Pancreas (tissue), 10 donors: ENCODE measurements at regions not wholly inside any gene's neighbourhood (a gene's known extent, or its start where the extent isn't known, plus 50 kb on each side); places are given as distances from the start of the nearest gene placed in this dataset.
A peak's percentile ranks its signal among the peaks of the same experiment; 100 is the strongest.

ENCODE experiments used
- ATAC-seq, 4 donors: fragments of 200-7000 bp; cut with Tn5 transposase; one replicate each; pipeline versions ENCODE4 v1.8.0 to v1.9.1; 2020; ENCODE audit warnings: mild to moderate bottlenecking in 4 of 4, moderate library complexity in 4 of 4
- DNase-seq, 6 donors: peaks; one replicate each; pipeline ENCODE4 v3.0.0-alpha.2; 2020
- FAIRE-seq: peaks from 2 replicates; lab custom pipeline; 2012; peaks lifted over from hg19 to GRCh38; lab: Jason Lieb, UNC
- H3K27ac ChIP-seq, 4 donors: fragments of 200-600 bp; sonication (generic); 1 replicate in 3 of 4; 2 replicates in 1 of 4; pipeline versions ENCODE4 v1.5.0 to v1.8.0; 2020
- H3K27me3 ChIP-seq, 4 donors: fragments of 200-600 bp; one replicate each; pipeline ENCODE4 v1.8.0; 2021
- H3K36me3 ChIP-seq, 3 donors: fragments of 200-600 bp; sonication (generic) in 1 of 3; one replicate each; pipeline versions ENCODE4 v1.5.0 to v1.8.0; 2020 to 2021
- H3K4me1 ChIP-seq, 3 donors: fragments of 200-600 bp; one replicate each; pipeline ENCODE4 v1.8.0; 2021
- H3K4me3 ChIP-seq, 4 donors: fragments of 200-600 bp; sonication (generic) in 2 of 4; one replicate each; pipeline versions ENCODE4 v1.5.0 to v1.8.0; 2020 to 2021
- H3K9me3 ChIP-seq, 4 donors: fragments of 200-600 bp; one replicate each; pipeline ENCODE4 v1.8.0; 2021
- WGBS, 2 donors: extraction: QIAGEN DNeasy Blood & Tissue Kit; methylation state at CpG; one replicate each; pipeline ENCODE4 v1.1.7; 2013; 5-methylcytosine and 5-hydroxymethylcytosine counted together
- intact Hi-C, 3 donors: fragments of 100-400 bp; cut with DNase I; formaldehyde crosslinking; loops; one replicate each; pipeline versions ENCODE4 v1.11.1 to v1.14.2; 2022
- TF ChIP-seq, protein P1 (sequence below), 4 donors: fragments of 200-600 bp; sonication (generic) in 3 of 4; IDR thresholded peaks; one replicate each; pipeline versions ENCODE4 v1.5.0 to v1.8.0; 2021; ENCODE audit warnings: antibody characterized with exemption in 4 of 4
- donor health status: healthy with polysubstance abuse.
- donor health status: DM: no; HTN: no; CAD: no; lungs with moderate emphysema.
- donor health status: DM: no; HTN: no; CAD: no.
- donor health status: control.
- donor health status: control.
- donor health status: Bipolar disorder and iron deficiency.
- donor health status: DM: yes; HTN: yes; CAD: no.
- donor health status: DM: no; HTN: no; CAD: no.
- donor health status: DM: no; HTN: no; CAD: no.
- donor health status: DM: yes; HTN: yes; CAD: no.

DNA sequence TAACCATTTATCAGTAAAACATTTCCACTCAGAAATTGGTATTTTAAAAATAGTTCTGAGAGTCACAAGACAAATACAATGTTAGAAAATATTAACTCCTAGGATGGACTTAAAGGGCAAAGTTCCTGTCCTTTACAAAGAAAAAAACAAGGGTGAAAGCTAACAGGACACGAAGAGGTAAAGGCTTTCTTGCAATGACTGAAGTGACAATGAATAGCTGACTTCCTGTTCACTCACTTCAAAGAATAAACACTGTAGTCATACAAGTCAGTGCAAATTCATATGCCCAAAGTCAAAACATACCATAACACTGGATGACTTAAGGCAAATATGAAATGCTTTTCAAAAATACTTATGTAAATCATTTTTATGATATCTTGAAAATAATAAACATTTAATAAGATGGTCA, 1389.8 kb upstream of the ALCAM start:
- H3K36me3 ChIP-seq: no peaks in the 10 kb centered on the region
- H3K4me1 ChIP-seq: peaks cover 0 to 6% (median 4%) of the 10 kb centered on the region in 3 donors
- ATAC-seq (peak in 3 of 4 donors; percentile 51 to 60 (median 53)), DNase-seq (no peak), FAIRE-seq (no peak)
- no peaks in the 10 kb centered on the region for H3K27me3 ChIP-seq
- H3K9me3 ChIP-seq: no peaks in the 10 kb centered on the region
- intact Hi-C loops: no loop called here
- no peak overlapping the region for H3K27ac ChIP-seq
- 4 to 7% methylated on average over 1 of the region's 1 CpG for WGBS, 2 donors
- H3K4me3 ChIP-seq: no peak overlapping the region
- TF ChIP-seq, protein P1, sequence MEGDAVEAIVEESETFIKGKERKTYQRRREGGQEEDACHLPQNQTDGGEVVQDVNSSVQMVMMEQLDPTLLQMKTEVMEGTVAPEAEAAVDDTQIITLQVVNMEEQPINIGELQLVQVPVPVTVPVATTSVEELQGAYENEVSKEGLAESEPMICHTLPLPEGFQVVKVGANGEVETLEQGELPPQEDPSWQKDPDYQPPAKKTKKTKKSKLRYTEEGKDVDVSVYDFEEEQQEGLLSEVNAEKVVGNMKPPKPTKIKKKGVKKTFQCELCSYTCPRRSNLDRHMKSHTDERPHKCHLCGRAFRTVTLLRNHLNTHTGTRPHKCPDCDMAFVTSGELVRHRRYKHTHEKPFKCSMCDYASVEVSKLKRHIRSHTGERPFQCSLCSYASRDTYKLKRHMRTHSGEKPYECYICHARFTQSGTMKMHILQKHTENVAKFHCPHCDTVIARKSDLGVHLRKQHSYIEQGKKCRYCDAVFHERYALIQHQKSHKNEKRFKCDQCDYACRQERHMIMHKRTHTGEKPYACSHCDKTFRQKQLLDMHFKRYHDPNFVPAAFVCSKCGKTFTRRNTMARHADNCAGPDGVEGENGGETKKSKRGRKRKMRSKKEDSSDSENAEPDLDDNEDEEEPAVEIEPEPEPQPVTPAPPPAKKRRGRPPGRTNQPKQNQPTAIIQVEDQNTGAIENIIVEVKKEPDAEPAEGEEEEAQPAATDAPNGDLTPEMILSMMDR (IDR thresholded peaks at IDR 0.05): no peak

DNA sequence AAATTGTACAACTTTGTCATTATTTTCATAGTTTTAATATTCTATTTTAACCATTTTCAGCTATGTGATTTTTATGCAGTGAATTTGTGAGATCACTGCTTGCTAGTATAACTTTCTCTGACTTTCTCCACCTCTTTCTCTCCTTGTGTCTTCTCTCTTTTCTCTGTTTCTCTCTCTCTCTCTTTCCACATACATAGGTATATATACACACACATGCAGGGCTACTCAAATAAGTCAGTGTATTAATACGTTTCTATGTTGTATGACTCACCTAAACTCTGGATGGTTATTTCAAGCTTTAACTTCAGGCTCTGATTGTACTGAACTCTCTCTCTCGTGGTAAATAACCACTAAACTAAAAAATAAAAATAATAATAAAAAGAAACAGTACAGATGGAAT, 1389.3 kb upstream of the ALCAM start:
- Histone ChIP-seq H3K4me3 (no peak overlapping the region), H3K36me3 (no peaks in the 10 kb centered on the region), H3K4me1 (peaks cover 0 to 6% (median 4%) of the 10 kb centered on the region in 3 donors), H3K27me3 (no peaks in the 10 kb centered on the region), H3K27ac (no peak overlapping the region), H3K9me3 (no peaks in the 10 kb centered on the region)
- 49 to 57% methylated on average over 2 of the region's 2 CpGs for WGBS, 2 donors
- DNase-seq: no peak
- intact Hi-C loops: no loop called here
- ATAC-seq: no peak
- no peak for FAIRE-seq
- TF ChIP-seq, protein P1 (IDR thresholded peaks at IDR 0.05): no peak

DNA sequence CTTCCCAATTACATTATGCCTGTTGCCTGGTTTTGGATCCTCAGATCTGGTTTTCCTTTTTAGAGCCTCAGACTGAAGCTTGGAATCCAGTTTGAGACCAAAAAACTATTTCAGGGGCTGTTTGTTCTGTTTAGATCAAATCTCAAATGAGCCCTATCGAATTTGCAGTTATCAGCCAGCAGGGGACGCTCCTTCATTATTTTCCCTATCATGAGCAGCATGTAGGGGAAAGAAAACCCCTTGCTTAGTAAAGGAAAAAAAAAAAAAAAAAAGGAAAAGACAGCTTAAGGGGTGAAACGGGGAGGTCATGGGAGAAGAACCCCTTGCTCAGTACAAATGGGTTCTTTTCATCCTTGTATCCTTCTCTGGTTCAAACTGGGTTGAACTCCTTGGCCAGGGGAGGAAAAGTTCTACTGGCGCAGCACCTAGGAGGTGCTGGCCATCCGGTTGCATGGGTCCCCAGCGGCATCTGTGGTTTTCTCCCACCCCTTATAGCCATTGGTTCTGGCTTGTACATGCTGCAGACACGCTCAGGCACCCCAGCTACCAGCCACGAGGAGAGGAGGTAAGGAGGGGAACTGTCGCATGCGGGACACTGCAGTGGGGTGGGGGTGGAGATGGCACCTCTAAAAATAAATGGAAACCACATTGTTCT, 1375.1 kb upstream of the ALCAM start:
- FAIRE-seq (no peak), DNase-seq (no peak), ATAC-seq (no peak)
- H3K27me3 ChIP-seq: no peaks in the 10 kb centered on the region
- TF ChIP-seq, protein P1 (IDR thresholded peaks at IDR 0.05): no peak
- no peaks in the 10 kb centered on the region for H3K4me1 ChIP-seq
- no peaks in the 10 kb centered on the region for H3K9me3 ChIP-seq
- no peak overlapping the region for H3K27ac ChIP-seq
- H3K4me3 ChIP-seq: no peak overlapping the region
- intact Hi-C loops: no loop called here
- no peaks in the 10 kb centered on the region for H3K36me3 ChIP-seq
- WGBS, 2 donors: 67 to 74% methylated on average over 10 of the region's 10 CpGs

DNA sequence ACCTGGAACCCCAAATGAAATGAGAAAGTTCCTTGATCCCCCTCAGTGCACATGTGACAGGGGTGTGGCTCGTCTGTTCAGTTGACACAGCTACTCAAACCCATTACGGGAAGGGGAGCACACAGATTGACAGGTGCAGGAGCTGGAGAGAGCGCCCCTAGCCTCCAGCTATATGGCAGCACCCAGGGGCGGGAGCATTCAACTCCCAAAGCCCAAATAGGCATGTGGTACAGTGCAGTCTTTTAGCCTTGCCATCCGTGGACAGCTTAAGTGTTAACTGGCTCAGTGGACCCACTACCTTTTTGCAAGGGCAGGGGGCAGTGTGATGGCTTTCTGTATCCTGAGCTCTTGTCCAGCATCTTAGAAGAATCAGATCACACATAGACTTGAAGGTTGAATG, 1374.2 kb upstream of the ALCAM start:
- Histone ChIP-seq H3K4me3 (no peak overlapping the region), H3K4me1 (no peaks in the 10 kb centered on the region), H3K27ac (no peak overlapping the region), H3K9me3 (no peaks in the 10 kb centered on the region), H3K27me3 (no peaks in the 10 kb centered on the region), H3K36me3 (no peaks in the 10 kb centered on the region)
- FAIRE-seq (no peak), ATAC-seq (no peak), DNase-seq (no peak)
- intact Hi-C loops: no loop called here
- WGBS, 2 donors: 84 to 85% methylated on average over 5 of the region's 5 CpGs
- TF ChIP-seq, protein P1 (IDR thresholded peaks at IDR 0.05): no peak

DNA sequence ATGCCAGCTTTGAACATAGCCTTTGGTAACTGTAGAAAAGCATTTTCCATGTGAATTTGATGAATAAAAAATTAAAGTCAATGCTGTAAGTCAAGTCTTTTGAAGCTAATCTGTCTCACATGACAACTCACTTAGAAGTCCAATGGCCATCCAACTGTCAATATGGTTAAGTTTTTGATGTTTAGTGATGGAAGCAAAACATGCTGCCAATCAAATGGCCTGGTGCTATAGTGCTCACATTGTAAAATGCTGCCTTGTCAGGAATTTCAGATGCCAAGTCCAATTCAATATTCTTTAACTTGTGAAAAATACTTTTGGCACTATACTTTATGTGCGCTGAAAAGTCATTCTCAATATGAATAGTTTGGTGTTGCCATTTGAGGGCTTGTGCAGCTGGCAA, 1361.8 kb upstream of the ALCAM start:
- Histone ChIP-seq H3K4me3 (no peak overlapping the region), H3K27ac (no peak overlapping the region), H3K27me3 (no peaks in the 10 kb centered on the region), H3K9me3 (no peaks in the 10 kb centered on the region), H3K36me3 (no peaks in the 10 kb centered on the region), H3K4me1 (no peaks in the 10 kb centered on the region)
- TF ChIP-seq, protein P1 (IDR thresholded peaks at IDR 0.05): no peak
- WGBS, 2 donors: 94 to 96% methylated on average over 1 of the region's 1 CpG
- FAIRE-seq (no peak), DNase-seq (no peak), ATAC-seq (no peak)
- intact Hi-C loops: no loop called here
